ENCODE measurements at regions not wholly inside any gene's neighbourhood (a gene's known extent, or its start where the extent isn't known, plus 50 kb on each side); places are given as distances from the start of the nearest gene placed in this dataset.

- Histone ChIP-seq H3K27ac (replicated peaks) (no peak overlapping the region), H3K4me3 (replicated peaks; ENCODE audit: insufficient read depth, low read length) (no peak overlapping the region), H3K27me3 (ENCODE audit: insufficient read depth, poor library complexity, severe bottlenecking) (peaks cover 3% of the 10 kb centered on the region)
- TF ChIP-seq REST (IDR thresholded peaks at IDR 0.05; ENCODE audit: insufficient replicate concordance, low read depth) (no peak), CTCF (IDR thresholded peaks at IDR 0.05; ENCODE audit: insufficient read depth, low read length) (no peak), GABPA (IDR thresholded peaks at IDR 0.05; ENCODE audit: low read depth) (no peak), POLR2AphosphoS5 (IDR thresholded peaks at IDR 0.05; ENCODE audit: low read depth) (no peak), SPI1 (IDR thresholded peaks at IDR 0.05; ENCODE audit: borderline replicate concordance, low read depth) (no peak)
- DNase-seq (ENCODE audit: low read depth in 1 of 2, low spot score in 1 of 2), result no peak
Measured at GRCh38 chr5:171537923-171538537, 118.6 kb downstream of the FGF18 start.

GRCh38 chr5:171538681-171539080 is 119.2 kb downstream of the FGF18 start:
- no peak for DNase-seq (ENCODE audit: low read depth in 1 of 2, low spot score in 1 of 2)
- no peak overlapping the region for H3K4me3 ChIP-seq (replicated peaks; ENCODE audit: insufficient read depth, low read length)

More at GRCh38 chr5:171538681-171539080, 119.2 kb downstream of the FGF18 start:
- TF ChIP-seq CTCF (IDR thresholded peaks at IDR 0.05; ENCODE audit: insufficient read depth, low read length), result no peak
- no peak for TF ChIP-seq GABPA (IDR thresholded peaks at IDR 0.05; ENCODE audit: low read depth)
- no peak for TF ChIP-seq POLR2AphosphoS5 (IDR thresholded peaks at IDR 0.05; ENCODE audit: low read depth)
- no peak for TF ChIP-seq REST (IDR thresholded peaks at IDR 0.05; ENCODE audit: insufficient replicate concordance, low read depth)
- TF ChIP-seq SPI1 (IDR thresholded peaks at IDR 0.05; ENCODE audit: borderline replicate concordance, low read depth), result no peak
- H3K27ac ChIP-seq (replicated peaks), result no peak overlapping the region
- H3K27me3 ChIP-seq (ENCODE audit: insufficient read depth, poor library complexity, severe bottlenecking), result peaks cover 3% of the 10 kb centered on the region

Data from HL-60 (cell line).